Esophagus (tissue), 2 donors: ENCODE measurements at regions not wholly inside any gene's neighbourhood (a gene's known extent, or its start where the extent isn't known, plus 50 kb on each side); places are given as distances from the start of the nearest gene placed in this dataset.
"Not testable (repeated sequence)": the region's sequence is repeated elsewhere in the genome, so short reads cannot be mapped to it uniquely, and the experiment has no call there.

ENCODE experiments used
- H3K27ac ChIP-seq, 2 donors: one replicate each; pipeline ENCODE4 v1.5.1; 2013; ENCODE audit warnings: low read depth in 2 of 2, mild to moderate bottlenecking in 2 of 2, inconsistent platforms in 1 of 2, low read length in 1 of 2, moderate library complexity in 1 of 2
- H3K27me3 ChIP-seq, 2 donors: one replicate each; pipeline ENCODE4 v1.6.1; 2013; ENCODE audit warnings: low read length in 2 of 2, control low read depth in 1 of 2, mild to moderate bottlenecking in 1 of 2; ENCODE audit not compliant: insufficient read depth in 2 of 2, control insufficient read depth in 1 of 2
- H3K36me3 ChIP-seq, 2 donors: one replicate each; pipeline ENCODE4 v1.6.1; 2013; ENCODE audit warnings: low read length in 1 of 2; ENCODE audit not compliant: control insufficient read depth in 2 of 2, insufficient read depth in 2 of 2
- H3K4me1 ChIP-seq, 2 donors: one replicate each; pipeline ENCODE4 v1.6.1; 2013; ENCODE audit warnings: low read length in 1 of 2; ENCODE audit not compliant: control insufficient read depth in 2 of 2, insufficient read depth in 2 of 2
- H3K4me3 ChIP-seq, 2 donors: one replicate each; pipeline ENCODE4 v1.5.1; 2013; ENCODE audit warnings: low read length in 2 of 2, mild to moderate bottlenecking in 2 of 2, low read depth in 1 of 2, moderate library complexity in 1 of 2
- H3K9me3 ChIP-seq, 2 donors: one replicate each; pipeline ENCODE4 v1.6.1; 2013; ENCODE audit warnings: mild to moderate bottlenecking in 2 of 2, low read depth in 1 of 2, low read length in 1 of 2, moderate library complexity in 1 of 2; ENCODE audit not compliant: control insufficient read depth in 2 of 2, insufficient read depth in 1 of 2
- WGBS, 2 donors: extraction: QIAGEN DNeasy Blood & Tissue Kit; methylation state at CpG; one replicate each; pipeline ENCODE4 v1.1.7; 2013; 5-methylcytosine and 5-hydroxymethylcytosine counted together
- donor health status: healthy with polysubstance abuse.
- donor health status: Bipolar disorder and iron deficiency.

- H3K4me1 ChIP-seq, H3K27ac ChIP-seq, H3K36me3 ChIP-seq, H3K27me3 ChIP-seq, H3K4me3 ChIP-seq, H3K9me3 ChIP-seq: not testable (repeated sequence)
- WGBS, 2 donors = 84 to 90% methylated on average over 5 of the region's 5 CpGs
Observed at GRCh38 chr7:109646594-109646993, 1076.9 kb downstream of the DNAJB9 start.

- WGBS, 2 donors = 72 to 79% methylated on average over 3 of the region's 3 CpGs
- H3K4me3 ChIP-seq, H3K9me3 ChIP-seq: not testable (repeated sequence)
Observed at GRCh38 chr7:109647263-109647662, 1077.6 kb downstream of the DNAJB9 start.

GRCh38 chr7:109659261-109659660 lies 1089.6 kb downstream of the DNAJB9 start:
- Histone ChIP-seq H3K27me3 (no peaks in the 10 kb centered on the region), H3K4me3 (no peak overlapping the region), H3K4me1 (no peaks in the 10 kb centered on the region), H3K27ac (no peak overlapping the region), H3K9me3 (no peaks in the 10 kb centered on the region), H3K36me3 (no peaks in the 10 kb centered on the region)
- 27 to 29% methylated on average over 2 of the region's 2 CpGs for WGBS, 2 donors

More at GRCh38 chr7:109647263-109647662, 1077.6 kb downstream of the DNAJB9 start:
- not testable (repeated sequence) for H3K27ac ChIP-seq, H3K27me3 ChIP-seq, H3K4me1 ChIP-seq, H3K36me3 ChIP-seq

GRCh38 chr7:109660401-109660800 lies 1090.7 kb downstream of the DNAJB9 start:
- Histone ChIP-seq H3K4me1 (no peaks in the 10 kb centered on the region), H3K4me3 (no peak overlapping the region), H3K27ac (no peak overlapping the region), H3K27me3 (no peaks in the 10 kb centered on the region), H3K36me3 (no peaks in the 10 kb centered on the region), H3K9me3 (no peaks in the 10 kb centered on the region)
- WGBS, 2 donors = 48 to 74% methylated on average over 4 of the region's 4 CpGs

GRCh38 chr7:109663806-109664205 lies 1094.1 kb downstream of the DNAJB9 start:
- Histone ChIP-seq H3K27me3 (no peaks in the 10 kb centered on the region), H3K9me3 (no peaks in the 10 kb centered on the region), H3K36me3 (no peaks in the 10 kb centered on the region), H3K4me3 (no peak overlapping the region), H3K4me1 (no peaks in the 10 kb centered on the region), H3K27ac (no peak overlapping the region)
- WGBS, 2 donors = 74 to 92% methylated on average over 3 of the region's 3 CpGs

GRCh38 chr7:109687269-109687668 lies 1117.6 kb downstream of the DNAJB9 start:
- not testable (repeated sequence) for H3K27ac ChIP-seq, H3K27me3 ChIP-seq, H3K4me1 ChIP-seq, H3K9me3 ChIP-seq, H3K36me3 ChIP-seq, H3K4me3 ChIP-seq
- WGBS, 2 donors = 88 to 90% methylated on average over 2 of the region's 2 CpGs

- H3K27ac ChIP-seq, H3K27me3 ChIP-seq, H3K9me3 ChIP-seq, H3K4me3 ChIP-seq, H3K4me1 ChIP-seq, H3K36me3 ChIP-seq: not testable (repeated sequence)
- WGBS, 2 donors = 66 to 70% methylated on average over 4 of the region's 4 CpGs
Observed at GRCh38 chr7:109692613-109693012, 1122.9 kb downstream of the DNAJB9 start.

- H3K27me3 ChIP-seq = no peaks in the 10 kb centered on the region
- H3K4me3 ChIP-seq = no peak overlapping the region
- no peaks in the 10 kb centered on the region for H3K4me1 ChIP-seq
- no peaks in the 10 kb centered on the region for H3K9me3 ChIP-seq
- no peak overlapping the region for H3K27ac ChIP-seq
- H3K36me3 ChIP-seq = no peaks in the 10 kb centered on the region
- WGBS, 2 donors = 57 to 61% methylated on average over 4 of the region's 4 CpGs
Observed at GRCh38 chr7:109694149-109695071, 1124.7 kb downstream of the DNAJB9 start.

- Histone ChIP-seq H3K4me1 (no peaks in the 10 kb centered on the region), H3K9me3 (no peaks in the 10 kb centered on the region), H3K4me3 (no peak overlapping the region), H3K36me3 (no peaks in the 10 kb centered on the region), H3K27ac (no peak overlapping the region), H3K27me3 (no peaks in the 10 kb centered on the region)
Observed at GRCh38 chr7:109695419-109695818, 1125.7 kb downstream of the DNAJB9 start.

- H3K4me3 ChIP-seq = no peak overlapping the region
- no peak overlapping the region for H3K27ac ChIP-seq
- no peaks in the 10 kb centered on the region for H3K36me3 ChIP-seq
- H3K4me1 ChIP-seq = no peaks in the 10 kb centered on the region
- H3K9me3 ChIP-seq = no peaks in the 10 kb centered on the region
- H3K27me3 ChIP-seq = no peaks in the 10 kb centered on the region
- WGBS, 2 donors = 55 to 86% methylated on average over 1 of the region's 1 CpG
Observed at GRCh38 chr7:109696723-109697122, 1127.0 kb downstream of the DNAJB9 start.
